ENCODE measurements at regions not wholly inside any gene's neighbourhood (a gene's known extent, or its start where the extent isn't known, plus 50 kb on each side); places are given as distances from the start of the nearest gene placed in this dataset.

DNA sequence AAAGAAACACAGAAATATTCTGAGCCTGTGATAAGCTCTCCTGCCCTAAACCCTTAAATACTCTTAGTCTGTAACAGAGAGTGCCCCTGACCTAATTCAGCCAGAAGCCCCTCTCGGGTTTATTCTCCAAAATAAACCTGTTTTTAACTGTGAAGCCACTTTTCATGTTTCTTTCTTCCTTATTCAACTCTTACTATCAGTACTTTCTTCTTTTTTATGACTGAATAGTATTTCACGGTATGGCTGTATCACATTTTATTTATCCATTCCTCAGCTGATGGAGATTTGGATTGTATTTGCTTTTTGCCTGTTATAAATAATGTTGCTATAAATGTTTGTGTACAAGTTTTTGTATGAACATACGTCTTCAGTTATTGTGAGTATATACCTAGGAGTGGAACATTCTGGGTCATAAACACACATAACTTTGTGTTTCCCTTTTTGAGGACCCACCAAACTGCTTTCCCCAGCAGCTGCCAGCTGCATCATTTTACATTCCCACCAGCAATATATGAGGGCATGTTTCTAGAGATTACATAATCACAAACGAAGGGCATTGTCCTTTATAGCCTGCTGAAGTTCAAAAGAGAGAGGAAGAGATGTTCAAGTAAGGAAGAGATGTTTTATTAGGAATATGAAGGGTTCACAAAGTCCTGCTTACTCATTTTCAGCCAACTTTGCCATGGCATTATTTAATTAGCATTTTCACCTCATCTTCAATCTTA lies 199.4 kb upstream of the NUDT4 start:
- H3K4me3 ChIP-seq (ENCODE audit: low read depth, low read length), result no peak overlapping the region
- no peaks in the 10 kb centered on the region for H3K27me3 ChIP-seq (ENCODE audit: insufficient read depth, low read depth, severe bottlenecking)
- H3K9me3 ChIP-seq (ENCODE audit: severe bottlenecking), result peaks cover 8% of the 10 kb centered on the region
- DNase-seq, result no peak
- TF ChIP-seq, protein P1, sequence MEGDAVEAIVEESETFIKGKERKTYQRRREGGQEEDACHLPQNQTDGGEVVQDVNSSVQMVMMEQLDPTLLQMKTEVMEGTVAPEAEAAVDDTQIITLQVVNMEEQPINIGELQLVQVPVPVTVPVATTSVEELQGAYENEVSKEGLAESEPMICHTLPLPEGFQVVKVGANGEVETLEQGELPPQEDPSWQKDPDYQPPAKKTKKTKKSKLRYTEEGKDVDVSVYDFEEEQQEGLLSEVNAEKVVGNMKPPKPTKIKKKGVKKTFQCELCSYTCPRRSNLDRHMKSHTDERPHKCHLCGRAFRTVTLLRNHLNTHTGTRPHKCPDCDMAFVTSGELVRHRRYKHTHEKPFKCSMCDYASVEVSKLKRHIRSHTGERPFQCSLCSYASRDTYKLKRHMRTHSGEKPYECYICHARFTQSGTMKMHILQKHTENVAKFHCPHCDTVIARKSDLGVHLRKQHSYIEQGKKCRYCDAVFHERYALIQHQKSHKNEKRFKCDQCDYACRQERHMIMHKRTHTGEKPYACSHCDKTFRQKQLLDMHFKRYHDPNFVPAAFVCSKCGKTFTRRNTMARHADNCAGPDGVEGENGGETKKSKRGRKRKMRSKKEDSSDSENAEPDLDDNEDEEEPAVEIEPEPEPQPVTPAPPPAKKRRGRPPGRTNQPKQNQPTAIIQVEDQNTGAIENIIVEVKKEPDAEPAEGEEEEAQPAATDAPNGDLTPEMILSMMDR (IDR thresholded peaks at IDR 0.05; ENCODE audit: low read depth, low read length), result no peak
- no peak overlapping the region for H3K27ac ChIP-seq
- no peaks in the 10 kb centered on the region for H3K36me3 ChIP-seq

- Histone ChIP-seq H3K27me3 (ENCODE audit: insufficient read depth, low read depth, severe bottlenecking) (no peaks in the 10 kb centered on the region), H3K27ac (no peak overlapping the region), H3K36me3 (no peaks in the 10 kb centered on the region), H3K4me3 (ENCODE audit: low read depth, low read length) (no peak overlapping the region), H3K9me3 (ENCODE audit: severe bottlenecking) (peaks cover 8% of the 10 kb centered on the region)
- no peak for DNase-seq
- TF ChIP-seq, protein P1 (IDR thresholded peaks at IDR 0.05; ENCODE audit: low read depth, low read length), result no peak
Measured at GRCh38 chr12:93179792-93180191, 197.9 kb upstream of the NUDT4 start.

DNA sequence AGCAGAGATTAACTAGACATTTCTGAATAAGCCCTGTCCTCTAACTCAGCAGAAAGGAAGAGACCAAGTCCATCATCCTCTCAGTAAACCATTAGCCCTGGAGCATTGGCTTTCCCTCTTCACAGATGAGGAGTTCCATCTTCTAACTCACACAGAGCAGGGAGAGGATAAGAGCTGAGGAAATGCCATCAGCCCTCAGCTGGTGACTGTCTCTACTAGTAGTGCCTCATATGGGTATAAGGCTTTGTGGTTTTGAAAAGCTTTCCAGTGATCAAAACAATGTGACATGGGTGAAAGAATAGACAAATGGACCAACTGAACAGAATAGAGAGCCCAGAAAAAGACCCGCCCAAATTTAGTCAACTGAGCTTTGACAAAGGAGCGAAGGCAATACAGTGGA lies 197.2 kb upstream of the NUDT4 start:
- no peak for DNase-seq
- no peaks in the 10 kb centered on the region for H3K36me3 ChIP-seq
- no peaks in the 10 kb centered on the region for H3K27me3 ChIP-seq (ENCODE audit: insufficient read depth, low read depth, severe bottlenecking)
- no peak overlapping the region for H3K4me3 ChIP-seq (ENCODE audit: low read depth, low read length)
- no peak overlapping the region for H3K27ac ChIP-seq
- TF ChIP-seq, protein P1 (IDR thresholded peaks at IDR 0.05; ENCODE audit: low read depth, low read length), result no peak
- peaks cover 8% of the 10 kb centered on the region for H3K9me3 ChIP-seq (ENCODE audit: severe bottlenecking)

GRCh38 chr12:93181409-93181965 lies 196.2 kb upstream of the NUDT4 start:
- H3K4me3 ChIP-seq (ENCODE audit: low read depth, low read length), result no peak overlapping the region
- DNase-seq, result no peak
- H3K27ac ChIP-seq, result no peak overlapping the region
- TF ChIP-seq, protein P1 (IDR thresholded peaks at IDR 0.05; ENCODE audit: low read depth, low read length), result no peak
- H3K9me3 ChIP-seq (ENCODE audit: severe bottlenecking), result peaks cover 8% of the 10 kb centered on the region
- H3K27me3 ChIP-seq (ENCODE audit: insufficient read depth, low read depth, severe bottlenecking), result no peaks in the 10 kb centered on the region
- no peaks in the 10 kb centered on the region for H3K36me3 ChIP-seq

- Histone ChIP-seq H3K27me3 (ENCODE audit: insufficient read depth, low read depth, severe bottlenecking) (no peaks in the 10 kb centered on the region), H3K9me3 (ENCODE audit: severe bottlenecking) (no peaks in the 10 kb centered on the region), H3K36me3 (no peaks in the 10 kb centered on the region), H3K27ac (no peak overlapping the region), H3K4me3 (ENCODE audit: low read depth, low read length) (no peak overlapping the region)
- TF ChIP-seq, protein P1 (IDR thresholded peaks at IDR 0.05; ENCODE audit: low read depth, low read length), result no peak
- no peak for DNase-seq
Measured at GRCh38 chr12:93183940-93184671, 193.6 kb upstream of the NUDT4 start.

Measured in WERI-Rb-1 (cell line).